Activated CD4-positive, alpha-beta memory T cell treated with anti-CD3 and anti-CD28 coated beads, Interleukin-2, amount 10 ng/mL, durations not matched to agents 7 days and 5 days (primary cell): ENCODE measurements at regions not wholly inside any gene's neighbourhood (a gene's known extent, or its start where the extent isn't known, plus 50 kb on each side); places are given as distances from the start of the nearest gene placed in this dataset.
"Not testable (repeated sequence)": the region's sequence is repeated elsewhere in the genome, so short reads cannot be mapped to it uniquely, and the experiment has no call there.

ENCODE experiments used
- CTCF ChIA-PET: fragments of 350-600 bp; sonication (Branson Sonifier 250); formaldehyde crosslinking; loops from one replicate; lab custom pipeline; 2021; ENCODE audit warnings: antibody characterized with exemption, inconsistent platforms; lab: Charles Lee
- POLR2A ChIA-PET: fragments of 350-600 bp; sonication (Branson Sonifier 250); formaldehyde crosslinking; loops from one replicate; lab custom pipeline; 2021; ENCODE audit warnings: antibody characterized with exemption; lab: Charles Lee
- DNase-seq: peaks from one replicate; pipeline ENCODE4 v3.0.0-alpha.2; 2020
- H3K27ac Mint-ChIP-seq: one replicate; pipeline ENCODE4 v1.8.0; 2021; ENCODE audit warnings: mild to moderate bottlenecking, mixed read lengths
- H3K27me3 Mint-ChIP-seq: one replicate; pipeline ENCODE4 v1.8.0; 2021; ENCODE audit warnings: mixed read lengths
- H3K36me3 Mint-ChIP-seq: one replicate; pipeline ENCODE4 v1.8.0; 2021; ENCODE audit warnings: low read depth, mixed read lengths
- H3K4me1 Mint-ChIP-seq: one replicate; pipeline ENCODE4 v1.8.0; 2021; ENCODE audit warnings: mixed read lengths
- H3K4me3 Mint-ChIP-seq: one replicate; pipeline ENCODE4 v1.8.0; 2021; ENCODE audit warnings: mild to moderate bottlenecking, mixed read lengths
- H3K9me3 Mint-ChIP-seq: one replicate; pipeline ENCODE4 v1.8.0; 2021; ENCODE audit warnings: mixed read lengths

DNA sequence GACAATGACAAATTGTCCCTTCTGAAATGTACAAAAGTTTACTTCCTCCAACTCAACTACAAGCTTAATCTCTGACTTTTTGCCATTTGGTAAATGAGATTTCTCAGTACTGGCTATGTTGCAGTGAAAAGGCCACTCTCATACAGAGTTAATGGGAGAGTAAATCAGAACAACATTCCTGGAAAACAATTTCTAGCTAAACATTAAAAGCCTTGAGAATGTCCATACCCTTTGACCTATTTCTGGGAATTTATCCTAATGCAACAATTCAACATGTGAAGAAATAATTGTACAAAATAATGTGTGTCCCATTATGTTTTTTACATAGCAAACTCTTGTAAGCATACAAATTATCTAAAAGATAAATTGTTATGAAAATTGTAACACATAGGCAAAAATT lies 56.3 kb upstream of the SPEF2 start:
- peaks cover 40% of the 10 kb centered on the region for H3K9me3 Mint-ChIP-seq
- H3K27ac Mint-ChIP-seq = no peak overlapping the region
- H3K4me3 Mint-ChIP-seq = no peak overlapping the region
- H3K4me1 Mint-ChIP-seq = no peaks in the 10 kb centered on the region
- no peak for DNase-seq
- ChIA-PET POLR2A (no interaction called here), CTCF (interaction anchor here (1.0 kb wide), 1 partner anchor 29 kb away, joined by 3 read pairs; no protein-coding TSS in a partner anchor)
- H3K27me3 Mint-ChIP-seq = no peaks in the 10 kb centered on the region
- H3K36me3 Mint-ChIP-seq = no peaks in the 10 kb centered on the region

DNA sequence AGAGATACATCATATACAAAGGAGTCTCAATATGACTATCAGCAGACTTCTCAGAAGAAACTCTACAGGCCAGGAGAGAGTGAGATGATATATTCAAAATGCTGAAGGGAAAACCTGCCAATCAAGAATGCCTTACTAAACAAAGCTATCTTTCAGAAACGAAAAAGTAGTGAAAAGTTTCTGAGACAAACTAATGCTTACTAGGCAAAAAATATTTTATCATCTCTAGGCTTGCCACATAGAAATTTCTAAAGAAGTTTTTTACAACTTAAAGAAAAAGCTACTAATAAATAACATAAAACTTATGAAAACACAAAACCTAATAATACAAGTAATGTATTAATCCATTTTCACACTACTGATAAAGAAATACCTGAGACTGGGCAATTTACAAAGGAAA lies 59.9 kb upstream of the SPEF2 start:
- Mint-ChIP-seq H3K27me3 (no peaks in the 10 kb centered on the region), H3K4me3 (no peak overlapping the region), H3K4me1 (no peaks in the 10 kb centered on the region), H3K36me3 (no peaks in the 10 kb centered on the region), H3K9me3 (peaks cover 26% of the 10 kb centered on the region), H3K27ac (no peak overlapping the region)
- CTCF ChIA-PET = no interaction called here
- no peak for DNase-seq
- POLR2A ChIA-PET = no interaction called here

DNA sequence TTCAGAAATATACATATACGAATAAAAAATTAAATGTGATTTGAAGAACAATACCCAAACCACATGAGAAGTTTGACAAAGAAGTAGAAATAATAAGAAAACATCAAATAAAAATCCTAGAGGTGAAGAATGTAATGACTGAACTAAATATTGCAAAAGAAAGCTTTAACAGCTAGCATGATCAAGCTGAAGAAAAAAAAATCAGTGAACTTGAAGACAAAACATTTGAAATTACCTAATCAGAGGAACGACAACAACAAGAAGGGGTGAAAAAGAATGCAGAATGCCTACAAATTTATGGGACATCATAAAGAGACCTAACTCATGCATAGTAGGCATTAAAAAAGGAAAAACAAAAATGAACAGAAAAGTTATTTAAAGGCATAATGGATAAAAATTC lies 60.5 kb upstream of the SPEF2 start:
- Mint-ChIP-seq H3K36me3 (no peaks in the 10 kb centered on the region), H3K4me1 (no peaks in the 10 kb centered on the region), H3K4me3 (no peak overlapping the region), H3K27me3 (no peaks in the 10 kb centered on the region), H3K27ac (no peak overlapping the region), H3K9me3 (peaks cover 26% of the 10 kb centered on the region)
- ChIA-PET POLR2A (no interaction called here), CTCF (no interaction called here)
- no peak for DNase-seq

DNA sequence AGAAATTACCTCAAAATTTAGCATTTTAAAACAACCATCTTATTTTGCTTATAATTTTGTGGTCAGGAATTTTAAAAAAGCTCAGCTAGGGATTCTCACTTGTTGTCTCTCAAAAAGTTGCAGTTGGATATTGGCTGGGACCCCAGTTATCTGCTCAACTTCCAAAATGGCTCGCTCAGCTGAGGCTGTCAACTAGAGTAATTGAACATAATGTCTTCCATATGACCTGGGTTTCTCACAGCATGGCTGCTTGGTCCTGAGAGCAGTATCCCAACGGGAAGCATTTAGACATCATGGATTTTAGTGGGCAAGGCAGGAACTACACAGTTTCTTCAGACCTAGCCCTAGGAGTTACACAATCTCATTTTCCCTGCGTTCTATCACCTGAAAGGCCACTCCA lies 63.6 kb upstream of the SPEF2 start:
- DNase-seq = no peak
- CTCF ChIA-PET = no interaction called here
- Mint-ChIP-seq H3K4me1 (no peaks in the 10 kb centered on the region), H3K27ac (no peak overlapping the region), H3K36me3 (no peaks in the 10 kb centered on the region), H3K9me3 (peaks cover 19% of the 10 kb centered on the region), H3K27me3 (peaks cover 2% of the 10 kb centered on the region), H3K4me3 (no peak overlapping the region)
- POLR2A ChIA-PET = no interaction called here

DNA sequence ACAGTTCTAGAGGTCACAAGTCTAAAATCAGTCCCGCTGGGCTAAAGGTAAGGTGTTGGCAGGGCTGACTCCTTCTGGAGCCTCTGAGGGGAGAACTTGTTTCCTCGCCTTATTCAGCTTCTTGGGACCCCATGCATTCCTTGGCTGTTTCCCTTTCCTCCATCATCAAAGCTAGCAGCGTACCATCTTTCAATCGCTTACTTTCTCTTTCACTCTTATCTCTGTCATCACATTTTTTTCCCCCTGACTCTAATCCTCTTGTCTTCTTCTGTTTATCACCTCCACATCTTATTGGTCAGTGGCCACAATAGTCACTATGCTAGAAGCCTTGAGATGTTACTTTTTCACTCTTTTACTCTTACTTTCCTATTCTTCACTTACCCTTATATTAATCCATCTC lies 72.5 kb upstream of the SPEF2 start:
- Mint-ChIP-seq H3K27ac (no peak overlapping the region), H3K27me3 (peaks cover 13% of the 10 kb centered on the region), H3K36me3 (no peaks in the 10 kb centered on the region), H3K4me3 (no peak overlapping the region), H3K4me1 (no peaks in the 10 kb centered on the region), H3K9me3 (no peaks in the 10 kb centered on the region)
- POLR2A ChIA-PET = no interaction called here
- CTCF ChIA-PET = no interaction called here
- DNase-seq = no peak

DNA sequence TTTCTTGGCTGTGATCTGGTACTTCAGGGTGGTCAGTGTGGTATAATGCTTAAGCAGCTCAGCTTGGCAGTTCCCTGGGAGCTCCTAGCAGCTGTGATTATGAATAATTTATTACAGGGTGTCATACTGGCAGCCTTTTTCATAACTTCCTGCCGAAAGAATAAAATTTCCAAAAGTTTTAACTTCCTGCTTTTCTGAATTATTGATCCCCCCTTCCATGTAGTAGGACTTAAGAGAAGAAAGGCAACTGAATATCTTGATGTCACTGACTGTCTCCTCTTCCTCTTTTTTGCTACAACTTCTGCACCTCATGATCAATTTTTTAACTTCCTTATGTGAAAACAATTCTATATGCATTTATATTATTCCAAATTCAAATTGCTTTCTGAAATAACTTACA lies 74.3 kb upstream of the SPEF2 start:
- H3K4me3 Mint-ChIP-seq = no peak overlapping the region
- H3K27ac Mint-ChIP-seq = no peak overlapping the region
- ChIA-PET CTCF (no interaction called here), POLR2A (interaction anchor here (0.6 kb wide), 1 partner anchor 129 kb away, joined by 3 read pairs; no protein-coding TSS in a partner anchor)
- H3K27me3 Mint-ChIP-seq = peaks cover 13% of the 10 kb centered on the region
- H3K36me3 Mint-ChIP-seq = no peaks in the 10 kb centered on the region
- no peak for DNase-seq
- H3K4me1 Mint-ChIP-seq = no peaks in the 10 kb centered on the region
- no peaks in the 10 kb centered on the region for H3K9me3 Mint-ChIP-seq

DNA sequence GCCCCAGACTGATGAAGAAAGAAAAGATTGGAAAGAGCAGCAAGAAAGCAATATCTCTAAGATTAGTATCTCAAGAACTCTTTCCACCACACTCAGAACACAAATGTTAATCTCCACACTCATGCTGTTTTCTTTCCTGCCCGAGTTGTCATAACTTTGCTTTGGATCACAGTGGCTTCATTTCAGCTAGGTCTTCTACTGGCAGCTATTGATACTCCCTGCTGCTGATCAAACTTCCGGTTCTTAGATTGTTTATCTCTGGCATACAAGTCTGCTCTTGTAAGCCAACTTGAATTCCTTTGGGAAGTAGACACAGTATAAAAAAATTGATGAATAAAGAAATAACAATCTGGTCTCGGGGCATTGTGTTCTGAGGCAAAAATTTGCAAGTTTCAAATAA lies 77.7 kb upstream of the SPEF2 start:
- ChIA-PET POLR2A (no interaction called here), CTCF (no interaction called here)
- no peak overlapping the region for H3K4me3 Mint-ChIP-seq
- H3K27ac Mint-ChIP-seq = no peak overlapping the region
- H3K36me3 Mint-ChIP-seq = no peaks in the 10 kb centered on the region
- no peaks in the 10 kb centered on the region for H3K9me3 Mint-ChIP-seq
- no peak for DNase-seq
- peaks cover 8% of the 10 kb centered on the region for H3K27me3 Mint-ChIP-seq
- H3K4me1 Mint-ChIP-seq = no peaks in the 10 kb centered on the region

DNA sequence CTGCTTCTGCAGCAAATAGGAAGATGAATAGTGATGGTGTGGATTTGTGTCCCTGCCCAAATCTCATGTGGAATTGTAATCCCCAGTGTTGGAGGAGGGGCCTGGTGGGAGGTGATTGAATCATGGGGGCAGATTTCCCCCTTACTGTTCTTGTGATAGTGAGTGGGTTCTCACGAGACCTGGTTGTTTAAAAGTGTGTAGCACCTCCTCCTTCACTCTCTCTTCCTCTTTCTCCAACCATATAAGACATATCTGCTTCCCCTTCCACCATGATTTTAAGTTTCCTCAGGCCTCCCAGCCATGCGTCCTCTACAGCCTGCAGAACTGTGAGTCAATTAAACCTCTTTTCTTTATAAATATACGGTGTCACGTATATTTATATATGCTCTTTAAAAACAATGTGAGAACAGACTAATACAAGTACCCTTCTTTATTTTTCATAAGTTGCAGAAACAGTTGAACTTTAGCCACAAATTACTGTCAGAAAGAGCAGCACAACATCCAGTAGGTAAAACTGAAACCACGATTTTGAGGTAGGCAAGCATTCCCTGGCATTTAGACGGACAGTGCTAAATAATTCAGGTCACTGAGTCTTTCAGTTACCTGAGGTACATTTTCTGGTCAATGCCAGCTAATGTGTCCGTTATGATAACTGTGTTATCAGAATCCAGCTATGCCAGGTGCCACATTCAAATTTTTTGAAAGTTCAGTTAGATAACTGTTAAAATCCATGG lies 79.3 kb upstream of the SPEF2 start:
- DNase-seq = no peak
- ChIA-PET CTCF (no interaction called here), POLR2A (no interaction called here)

DNA sequence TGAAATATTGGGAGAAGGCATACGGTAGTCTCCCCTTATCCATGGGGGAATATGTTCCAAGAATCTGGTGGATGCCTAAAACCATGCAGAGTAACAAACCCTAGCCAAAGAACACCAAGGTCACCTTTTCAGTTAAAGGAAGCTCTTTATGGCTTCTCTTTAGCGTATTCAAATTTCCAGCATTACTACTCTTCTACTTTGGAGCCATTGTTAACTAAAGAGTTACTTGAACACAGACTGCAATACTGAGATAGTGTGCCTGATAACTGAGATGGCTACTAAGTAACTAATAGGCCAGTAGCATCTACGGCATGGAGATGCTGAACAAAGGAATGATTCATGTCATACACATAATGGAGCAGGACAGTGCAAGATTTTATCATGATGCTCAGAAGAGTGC lies 84.5 kb upstream of the SPEF2 start:
- CTCF ChIA-PET = no interaction called here
- no peaks in the 10 kb centered on the region for H3K4me1 Mint-ChIP-seq

More for the DNA sequence above, 79.3 kb upstream of the SPEF2 start:
- Mint-ChIP-seq H3K4me3 (no peak overlapping the region), H3K27me3 (peaks cover 7% of the 10 kb centered on the region), H3K9me3 (no peaks in the 10 kb centered on the region), H3K27ac (no peak overlapping the region), H3K4me1 (no peaks in the 10 kb centered on the region), H3K36me3 (no peaks in the 10 kb centered on the region)

DNA sequence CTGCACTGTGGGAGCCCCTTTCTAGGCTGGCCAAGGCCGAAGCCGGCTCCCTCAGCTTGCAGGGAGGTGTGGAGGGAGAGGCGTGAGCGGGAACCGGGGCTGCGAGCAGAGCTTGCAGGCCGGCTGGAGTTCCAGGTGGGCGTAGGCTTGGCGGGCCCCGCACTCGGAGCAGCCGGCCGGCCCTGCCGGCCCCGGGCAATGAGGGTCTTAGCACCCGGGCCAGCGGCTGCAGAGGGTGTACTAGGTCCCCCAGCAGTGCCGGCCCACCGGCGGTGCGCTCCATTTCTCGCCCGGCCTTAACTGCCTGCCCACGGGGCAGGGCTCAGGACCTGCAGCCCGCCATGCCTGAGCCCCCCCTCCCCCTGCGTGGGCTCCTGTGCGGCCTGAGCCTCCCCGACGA lies 86.1 kb upstream of the SPEF2 start:
- H3K4me1 Mint-ChIP-seq, H3K27ac Mint-ChIP-seq, H3K36me3 Mint-ChIP-seq, H3K9me3 Mint-ChIP-seq, H3K27me3 Mint-ChIP-seq, DNase-seq, H3K4me3 Mint-ChIP-seq, CTCF ChIA-PET, POLR2A ChIA-PET: not testable (repeated sequence)

More for the DNA sequence above, 84.5 kb upstream of the SPEF2 start:
- H3K36me3 Mint-ChIP-seq = no peaks in the 10 kb centered on the region
- POLR2A ChIA-PET = no interaction called here
- no peak for DNase-seq
- no peaks in the 10 kb centered on the region for H3K9me3 Mint-ChIP-seq
- H3K27ac Mint-ChIP-seq = no peak overlapping the region
- no peaks in the 10 kb centered on the region for H3K27me3 Mint-ChIP-seq
- H3K4me3 Mint-ChIP-seq = no peak overlapping the region

DNA sequence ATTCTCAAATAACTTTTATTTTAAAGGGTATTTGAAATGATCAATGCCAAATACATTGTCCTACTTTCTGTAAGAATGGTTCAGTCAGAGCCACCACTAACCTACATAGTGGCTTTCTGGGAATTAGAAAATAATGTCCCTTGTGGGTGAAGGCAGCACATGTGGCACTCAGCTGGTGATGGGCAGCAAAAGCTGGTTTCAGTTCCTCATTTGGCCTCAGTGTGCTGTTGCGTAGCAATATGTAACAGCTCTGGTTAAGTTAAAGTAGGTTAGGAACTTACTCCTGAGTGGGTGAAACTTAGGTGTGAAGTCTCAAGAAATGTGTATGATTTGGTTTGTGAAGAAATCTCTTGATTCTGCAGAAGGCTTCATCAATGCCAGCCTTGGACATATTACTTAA lies 99.6 kb upstream of the SPEF2 start:
- no peak overlapping the region for H3K4me3 Mint-ChIP-seq
- peaks cover 7% of the 10 kb centered on the region for H3K27me3 Mint-ChIP-seq
- no peaks in the 10 kb centered on the region for H3K36me3 Mint-ChIP-seq
- peaks cover 3% of the 10 kb centered on the region for H3K9me3 Mint-ChIP-seq
- H3K27ac Mint-ChIP-seq = no peak overlapping the region
- ChIA-PET CTCF (no interaction called here), POLR2A (no interaction called here)
- H3K4me1 Mint-ChIP-seq = no peaks in the 10 kb centered on the region
- DNase-seq = no peak

DNA sequence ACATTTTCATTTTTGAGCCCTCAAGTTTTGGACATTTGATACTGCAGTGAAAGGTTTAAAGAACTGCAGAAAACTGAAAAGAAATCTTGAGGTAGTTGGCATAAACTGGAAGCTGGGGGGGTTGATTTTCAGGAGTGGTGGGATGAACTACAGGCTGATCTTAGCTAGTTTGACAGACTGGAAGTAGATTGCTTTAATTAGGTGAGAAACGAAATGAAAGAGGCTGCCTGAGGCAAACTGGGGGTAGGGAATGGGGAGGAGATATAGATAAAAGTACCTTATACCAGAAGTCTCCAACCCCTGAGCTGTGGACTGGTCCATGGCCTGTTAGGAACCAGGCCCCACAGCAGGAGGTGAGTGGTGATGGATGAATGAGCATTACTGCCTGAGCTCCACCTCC lies 101.4 kb upstream of the SPEF2 start:
- peaks cover 9% of the 10 kb centered on the region for H3K27me3 Mint-ChIP-seq
- H3K9me3 Mint-ChIP-seq = peaks cover 7% of the 10 kb centered on the region
- ChIA-PET POLR2A (no interaction called here), CTCF (no interaction called here)
- no peaks in the 10 kb centered on the region for H3K36me3 Mint-ChIP-seq
- H3K4me1 Mint-ChIP-seq = no peaks in the 10 kb centered on the region
- no peak for DNase-seq
- H3K27ac Mint-ChIP-seq = no peak overlapping the region
- no peak overlapping the region for H3K4me3 Mint-ChIP-seq

DNA sequence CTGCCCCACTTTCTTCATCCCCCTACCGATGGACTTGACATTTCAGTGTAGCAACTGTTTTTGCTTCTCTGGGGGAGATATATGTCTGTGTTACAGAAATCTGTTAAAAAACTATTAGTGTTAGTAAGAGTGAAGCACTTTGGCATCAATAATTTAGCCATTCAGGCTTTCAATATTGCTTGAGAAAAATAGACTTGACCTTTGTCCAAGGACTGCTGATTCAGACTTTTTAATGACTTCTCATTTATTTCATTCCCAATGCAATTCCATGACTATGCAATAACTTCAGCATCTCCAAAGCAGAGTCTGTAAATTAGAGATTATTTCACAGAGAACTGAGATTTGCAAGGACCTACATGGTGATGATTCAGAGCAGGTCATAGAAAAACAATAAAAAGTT lies 104.1 kb upstream of the SPEF2 start:
- H3K4me1 Mint-ChIP-seq = no peaks in the 10 kb centered on the region
- H3K4me3 Mint-ChIP-seq = no peak overlapping the region
- peaks cover 6% of the 10 kb centered on the region for H3K27me3 Mint-ChIP-seq
- H3K36me3 Mint-ChIP-seq = no peaks in the 10 kb centered on the region
- peaks cover 7% of the 10 kb centered on the region for H3K9me3 Mint-ChIP-seq
- ChIA-PET POLR2A (no interaction called here), CTCF (no interaction called here)
- no peak for DNase-seq
- H3K27ac Mint-ChIP-seq = no peak overlapping the region

DNA sequence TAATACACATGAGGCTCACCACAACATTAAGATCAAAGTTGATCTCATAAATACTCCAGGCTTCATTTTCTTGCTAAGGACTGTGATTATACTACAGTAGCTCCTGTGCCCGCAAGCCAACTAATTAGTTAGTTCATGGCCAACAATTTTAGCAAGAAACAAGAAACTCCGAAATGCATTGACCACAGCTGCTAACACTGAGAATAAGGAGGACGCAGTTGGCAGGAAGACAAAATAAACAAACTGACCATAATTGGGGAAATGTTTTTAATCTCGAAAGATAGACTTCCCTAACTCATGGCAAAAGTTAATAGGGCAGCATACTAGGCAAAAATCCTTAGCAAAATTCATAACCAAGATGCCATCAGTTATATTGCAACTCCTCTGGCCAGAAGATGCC lies 115.5 kb upstream of the SPEF2 start:
- no peak overlapping the region for H3K27ac Mint-ChIP-seq
- DNase-seq = no peak
- no peaks in the 10 kb centered on the region for H3K9me3 Mint-ChIP-seq
- no peaks in the 10 kb centered on the region for H3K4me1 Mint-ChIP-seq
- no peaks in the 10 kb centered on the region for H3K27me3 Mint-ChIP-seq
- CTCF ChIA-PET = no interaction called here
- no peak overlapping the region for H3K4me3 Mint-ChIP-seq
- POLR2A ChIA-PET = no interaction called here
- H3K36me3 Mint-ChIP-seq = no peaks in the 10 kb centered on the region
